Thyroid gland (tissue), 4 donors: ENCODE measurements at regions not wholly inside any gene's neighbourhood (a gene's known extent, or its start where the extent isn't known, plus 50 kb on each side); places are given as distances from the start of the nearest gene placed in this dataset.

Experiments
- CTCF ChIP-seq, 6 experiments: fragments of 200-600 bp in 3 of 6; fragments of 450-650 bp in 3 of 6; sonication (generic) in 3 of 6; IDR thresholded peaks; one replicate each; pipeline ENCODE4 v1.5.1; 2016 to 2019; ENCODE audit warnings: antibody characterized with exemption in 6 of 6, mild to moderate bottlenecking in 2 of 6, inconsistent platforms in 1 of 6, moderate library complexity in 1 of 6
- POLR2A ChIP-seq, 2 donors: fragments of 450-650 bp; IDR thresholded peaks; one replicate each; pipeline ENCODE4 v1.6.1; 2017; ENCODE audit warnings: antibody characterized with exemption in 2 of 2, mild to moderate bottlenecking in 2 of 2, moderate library complexity in 1 of 2

DNA sequence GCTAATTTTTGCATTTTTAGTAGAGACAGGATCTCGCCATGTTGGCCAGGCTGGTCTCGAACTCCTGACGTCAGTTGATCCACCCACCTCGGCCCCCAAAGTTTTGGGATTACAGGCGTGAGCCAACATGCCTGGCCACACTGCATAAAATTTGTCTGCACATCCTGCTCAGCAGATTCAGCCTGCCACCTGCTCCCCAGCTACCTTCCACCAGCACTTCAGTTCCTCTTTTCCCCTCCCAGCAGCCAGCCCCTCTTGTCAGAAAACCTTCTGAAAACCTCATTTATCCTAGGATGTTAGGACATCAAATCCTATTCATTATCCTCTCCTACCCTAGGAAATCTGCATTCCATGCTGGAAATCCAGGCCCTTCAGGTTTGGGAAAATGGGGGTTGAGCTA, 78.2 kb upstream of the CALM2 start:
- TF ChIP-seq CTCF (IDR thresholded peaks at IDR 0.05), result no peak
- TF ChIP-seq POLR2A (IDR thresholded peaks at IDR 0.05), result no peak
